Middle frontal gyrus (tissue), 1 donor: ENCODE measurements at regions not wholly inside any gene's neighbourhood (a gene's known extent, or its start where the extent isn't known, plus 50 kb on each side); places are given as distances from the start of the nearest gene placed in this dataset.

ENCODE experiments used
- DNase-seq: peaks from one replicate; pipeline ENCODE4 v3.0.0-alpha.2; 2015; ENCODE audit warnings: low spot score; ENCODE audit errors: extremely low spot score

DNA sequence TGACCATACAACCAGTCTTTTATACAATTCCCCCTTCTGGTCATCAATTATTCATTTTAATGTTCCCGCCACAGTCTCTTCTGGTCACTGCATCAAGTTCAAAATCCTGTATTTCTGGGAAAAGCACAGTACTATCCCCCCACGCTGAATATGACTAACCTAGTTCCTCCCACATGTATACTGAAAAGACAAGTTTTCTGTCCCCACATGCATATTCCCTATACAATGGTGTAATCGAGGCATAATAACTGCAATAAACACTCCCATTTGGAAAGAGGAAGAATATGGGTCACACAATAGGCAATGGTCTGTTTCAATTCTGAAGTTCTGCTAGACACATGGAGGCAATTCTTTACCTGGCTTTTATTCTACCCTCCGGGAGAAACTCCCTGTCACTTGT, 344.9 kb downstream of the EFNA5 start:
- DNase-seq = no peak

- DNase-seq = no peak
Observed at GRCh38 chr5:107324809-107325208, 345.9 kb downstream of the EFNA5 start.

GRCh38 chr5:107324071-107324470, 346.7 kb downstream of the EFNA5 start:
- no peak for DNase-seq

- no peak for DNase-seq
Observed at GRCh38 chr5:107323536-107323935, 347.2 kb downstream of the EFNA5 start.

DNA sequence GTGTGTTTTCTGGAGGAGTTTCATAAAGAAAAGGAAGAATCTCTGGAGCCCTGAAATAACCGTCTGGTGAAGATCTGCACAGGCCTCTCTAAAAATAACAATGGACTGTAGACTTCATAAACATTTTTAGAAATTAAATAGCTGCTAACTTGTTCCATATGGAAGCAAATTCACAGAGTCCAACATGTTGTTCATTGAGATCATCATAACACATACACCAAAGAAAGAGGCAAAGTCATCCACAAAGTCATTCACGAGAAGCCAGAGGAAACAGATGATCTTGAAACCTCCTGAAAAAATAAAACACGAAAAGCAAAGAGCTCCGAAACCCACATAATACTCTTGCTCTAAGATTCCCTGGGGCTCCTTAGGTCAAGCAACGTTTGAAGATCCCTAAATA, 347.8 kb downstream of the EFNA5 start:
- DNase-seq = no peak

- DNase-seq = no peak
Observed at GRCh38 chr5:107321906-107322305, 348.8 kb downstream of the EFNA5 start.

GRCh38 chr5:107320846-107321245, 349.9 kb downstream of the EFNA5 start:
- DNase-seq = no peak

DNA sequence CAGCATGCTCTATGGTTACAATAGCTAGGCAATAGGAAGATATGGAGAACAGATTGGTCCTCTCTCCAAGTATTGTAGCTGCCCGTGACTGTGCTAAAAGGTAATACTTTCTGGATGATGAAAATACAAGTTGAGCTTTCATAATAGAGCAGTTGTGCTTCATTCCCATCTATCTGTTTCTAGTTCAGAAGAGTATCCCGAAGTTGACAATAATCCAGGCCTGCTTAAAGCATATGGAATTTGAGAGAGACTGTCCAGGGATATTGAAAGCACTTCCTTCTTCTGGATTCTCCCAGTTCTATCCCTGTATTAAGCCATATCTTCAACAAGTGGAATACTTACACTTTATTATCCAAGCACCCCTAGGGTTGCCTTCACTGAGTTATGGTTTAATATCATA, 350.4 kb downstream of the EFNA5 start:
- no peak for DNase-seq

- no peak for DNase-seq
Observed at GRCh38 chr5:107319901-107320300, 350.8 kb downstream of the EFNA5 start.

GRCh38 chr5:107314330-107314729, 356.4 kb downstream of the EFNA5 start:
- no peak for DNase-seq

GRCh38 chr5:107313921-107314320, 356.8 kb downstream of the EFNA5 start:
- DNase-seq = no peak

GRCh38 chr5:107313098-107313497, 357.6 kb downstream of the EFNA5 start:
- DNase-seq = no peak

- DNase-seq = no peak
Observed at GRCh38 chr5:107310181-107310580, 360.6 kb downstream of the EFNA5 start.

DNA sequence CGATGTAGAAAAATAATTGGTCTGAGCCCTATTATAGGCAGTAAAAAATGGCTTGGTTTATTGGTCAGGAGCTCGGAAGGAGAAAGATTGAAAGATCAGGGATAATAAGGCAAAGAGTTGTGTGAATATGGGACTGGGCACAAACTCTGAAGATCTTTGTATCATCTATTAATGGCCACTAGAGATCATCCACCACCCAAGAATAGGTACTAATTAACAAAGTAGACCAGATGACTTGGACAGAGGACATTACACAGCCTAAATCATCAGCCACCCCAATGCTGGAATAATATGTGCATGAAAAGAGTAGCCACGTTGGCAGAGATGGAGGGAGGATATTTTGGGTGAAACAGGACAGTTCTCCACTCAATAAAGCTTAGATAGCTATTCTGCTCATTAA, 364.1 kb downstream of the EFNA5 start:
- no peak for DNase-seq

DNA sequence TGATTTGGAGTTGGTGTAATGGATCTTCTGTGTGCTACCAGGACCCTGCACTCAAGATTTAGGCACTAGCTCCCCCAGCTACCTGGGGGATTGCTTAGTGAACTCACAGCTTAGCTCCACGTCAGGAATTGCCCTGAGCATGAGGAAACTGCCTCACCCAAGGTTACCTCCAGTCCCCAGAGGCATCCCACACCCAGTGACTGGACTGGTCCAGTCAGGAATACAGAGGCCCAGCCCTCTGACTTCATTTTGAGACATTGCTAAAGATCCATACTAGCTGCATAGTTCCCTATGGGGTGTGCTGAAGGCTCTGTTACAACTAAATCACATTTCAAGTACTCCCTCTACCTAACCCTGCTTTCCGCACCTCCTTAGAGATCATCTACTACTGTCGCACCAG, 364.7 kb downstream of the EFNA5 start:
- no peak for DNase-seq

GRCh38 chr5:107304684-107305083, 366.1 kb downstream of the EFNA5 start:
- DNase-seq = no peak

DNA sequence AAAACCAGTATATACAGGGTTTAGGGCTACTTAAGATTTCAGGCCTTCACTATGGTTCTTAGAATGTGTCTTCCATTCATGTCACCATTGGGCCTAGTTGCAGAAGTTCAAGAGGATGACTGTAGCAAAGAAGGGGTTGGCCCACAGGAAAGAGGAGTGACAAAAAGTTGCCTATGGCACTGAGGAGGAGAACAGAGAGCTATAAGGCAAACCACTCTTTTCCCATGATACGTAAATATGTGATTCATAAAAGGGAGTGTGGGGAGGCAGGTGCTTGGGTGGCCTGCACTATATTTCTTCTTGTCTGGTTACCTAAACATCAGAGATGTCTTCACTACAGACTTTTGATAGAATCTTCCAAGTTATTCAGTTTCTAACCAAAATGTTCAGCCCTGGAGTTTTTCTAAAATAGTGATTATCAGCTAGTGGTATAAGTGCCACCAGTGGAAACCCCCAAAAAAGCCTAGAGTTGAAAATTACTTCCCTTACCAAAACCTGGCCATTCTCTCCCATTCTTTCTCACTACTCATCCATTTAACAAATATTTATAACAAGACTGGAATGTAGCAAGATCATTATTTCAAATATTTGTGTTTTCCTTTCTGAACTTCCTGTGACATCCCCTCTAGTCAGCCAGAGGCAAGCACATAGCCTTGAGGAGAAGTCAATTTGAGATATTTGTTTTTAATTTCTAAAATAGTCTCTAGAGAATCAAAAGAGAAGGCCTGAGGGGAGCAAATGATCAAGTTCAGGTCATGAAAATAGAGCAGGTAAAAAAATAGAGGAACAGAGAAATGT, 367.4 kb downstream of the EFNA5 start:
- no peak for DNase-seq

DNA sequence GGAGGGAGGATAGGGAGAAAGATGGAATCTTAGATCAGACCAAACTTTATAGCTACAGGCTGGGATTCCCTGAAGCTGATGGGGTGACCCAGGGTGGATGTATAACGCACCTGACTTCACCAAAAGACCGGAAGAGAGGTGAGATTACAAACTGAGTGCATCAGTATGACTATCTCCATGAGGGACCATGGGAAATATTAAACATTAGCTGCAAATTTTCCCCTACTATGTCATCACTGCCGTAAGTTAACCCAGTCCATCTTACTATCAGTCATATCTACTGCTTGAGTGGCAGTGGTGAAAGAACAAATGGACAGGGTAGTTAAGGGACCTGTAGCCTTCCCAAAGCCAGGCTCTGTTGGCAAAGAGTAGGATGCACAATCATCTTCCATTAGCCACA, 368.3 kb downstream of the EFNA5 start:
- no peak for DNase-seq

- DNase-seq = no peak
Observed at GRCh38 chr5:107301999-107302398, 368.7 kb downstream of the EFNA5 start.

DNA sequence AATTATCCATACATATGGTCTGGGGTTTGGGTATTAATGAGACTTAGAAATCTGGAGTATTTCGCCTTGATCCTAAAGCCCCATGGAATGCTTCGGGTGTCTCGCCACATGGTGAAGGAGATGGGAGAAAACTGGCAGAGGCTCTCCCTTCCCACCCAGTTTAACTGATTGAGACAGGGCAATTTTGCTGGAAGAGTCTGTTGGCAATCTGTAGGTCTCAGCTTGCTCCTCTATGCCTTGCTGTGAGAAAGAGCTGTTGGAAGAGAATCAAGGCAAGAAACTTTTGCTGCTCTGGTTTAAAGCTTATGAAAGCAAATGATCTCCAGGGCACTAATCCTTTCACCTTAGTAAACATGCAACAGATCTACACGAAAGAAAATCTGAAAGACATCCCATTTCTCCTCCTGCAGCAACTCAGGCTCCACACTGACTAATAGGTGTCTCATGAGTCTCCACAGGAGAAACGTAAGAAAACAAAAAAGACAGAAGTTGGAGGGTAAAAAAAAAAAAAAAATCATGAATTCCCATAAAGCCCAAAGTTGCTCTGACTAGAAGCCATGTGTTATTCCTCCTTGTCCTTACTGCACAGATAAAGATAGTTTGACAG, 369.9 kb downstream of the EFNA5 start:
- DNase-seq = no peak

DNA sequence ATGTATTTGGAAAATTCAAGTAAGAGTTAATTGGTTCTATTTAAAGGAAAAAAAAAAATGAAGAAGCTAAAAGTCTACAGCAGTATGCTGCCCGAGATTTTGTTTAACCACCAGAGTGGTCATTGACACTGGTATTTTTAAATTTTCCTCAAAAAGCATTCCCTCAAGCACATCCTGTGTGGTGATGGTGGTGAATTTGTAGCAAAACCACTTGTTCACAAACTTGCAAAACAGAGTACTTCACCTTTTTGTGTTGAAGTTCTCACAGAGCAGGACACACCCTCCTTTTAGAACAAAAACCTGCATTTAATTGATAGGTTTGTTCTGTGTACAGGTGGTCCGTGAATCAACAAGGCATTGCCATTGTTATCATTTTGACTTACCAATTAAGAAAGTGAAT, 374.2 kb downstream of the EFNA5 start:
- DNase-seq = no peak

DNA sequence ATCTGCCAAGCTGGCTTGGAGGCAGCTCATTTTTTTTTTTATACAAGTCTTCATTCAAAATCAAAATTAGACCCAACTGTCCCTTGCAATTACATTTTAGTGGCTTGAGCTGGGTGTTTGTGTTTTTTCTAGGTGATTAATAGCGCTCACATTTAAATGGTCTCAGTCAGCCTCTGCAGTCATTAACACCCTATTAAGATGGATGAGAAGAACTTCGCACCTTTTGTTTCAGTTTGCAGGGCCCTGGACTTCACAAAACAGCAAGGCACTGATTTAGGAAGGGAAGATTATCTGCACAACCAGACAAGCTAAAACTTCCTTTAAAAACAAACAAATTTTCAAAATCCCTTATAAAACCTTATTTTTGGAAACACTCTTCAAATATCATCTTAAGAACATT, 374.8 kb downstream of the EFNA5 start:
- no peak for DNase-seq

DNA sequence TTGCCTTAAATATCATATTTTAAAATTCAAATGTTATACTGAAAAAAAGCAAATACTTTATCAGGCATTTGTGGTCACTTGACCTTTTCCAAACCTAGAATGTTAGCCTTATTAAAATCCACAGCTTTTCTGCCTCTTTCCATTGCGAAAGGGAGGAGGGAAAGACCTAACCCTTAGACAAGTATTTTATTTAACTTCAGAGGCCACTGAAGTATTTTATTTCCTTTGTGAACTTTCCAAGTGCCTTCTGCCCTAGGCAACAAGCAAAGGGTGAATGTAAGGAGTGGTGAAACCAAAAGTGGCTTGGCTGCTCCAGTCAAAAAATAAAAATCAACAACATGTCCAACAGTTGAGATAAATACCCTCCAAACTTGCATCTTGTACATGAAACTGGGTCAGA, 376.1 kb downstream of the EFNA5 start:
- DNase-seq = no peak
